H9 (cell line): ENCODE measurements at regions not wholly inside any gene's neighbourhood (a gene's known extent, or its start where the extent isn't known, plus 50 kb on each side); places are given as distances from the start of the nearest gene placed in this dataset.

Source experiments
- DNase-seq: peaks from one replicate; pipeline ENCODE4 v3.0.0-alpha.2; 2017
- H2AFZ ChIP-seq: one replicate; pipeline ENCODE4 v1.6.1; 2013; ENCODE audit warnings: mild to moderate bottlenecking, low read length, control low read depth, moderate library complexity
- H2AK5ac ChIP-seq: 2 replicates; pipeline ENCODE4 v1.6.1; 2013; ENCODE audit warnings: low read length, control low read depth, mixed read lengths; ENCODE audit not compliant: insufficient read length
- H2BK120ac ChIP-seq: one replicate; pipeline ENCODE4 v1.6.1; 2013; ENCODE audit warnings: low read depth, mild to moderate bottlenecking, low read length, control low read depth, inconsistent platforms; ENCODE audit not compliant: poor library complexity, severe bottlenecking
- H2BK12ac ChIP-seq: 2 replicates; pipeline ENCODE4 v1.6.1; 2013; ENCODE audit warnings: low read length, control low read depth, mixed read lengths, low read depth; ENCODE audit not compliant: insufficient read length
- H2BK15ac ChIP-seq: 2 replicates; pipeline ENCODE4 v1.6.1; 2013; ENCODE audit warnings: low read depth, low read length, control low read depth
- H2BK20ac ChIP-seq: one replicate; pipeline ENCODE4 v1.6.1; 2013; ENCODE audit warnings: low read depth, mild to moderate bottlenecking, low read length, control low read depth, inconsistent platforms; ENCODE audit not compliant: poor library complexity, severe bottlenecking
- H2BK5ac ChIP-seq: 2 replicates; pipeline ENCODE4 v1.6.1; 2013; ENCODE audit warnings: low read length, control low read depth, mixed read lengths; ENCODE audit not compliant: insufficient read length
- H3K14ac ChIP-seq: 2 replicates; pipeline ENCODE4 v1.6.1; 2013; ENCODE audit warnings: low read length, control low read depth; ENCODE audit not compliant: insufficient read depth
- H3K18ac ChIP-seq: 2 replicates; pipeline ENCODE4 v1.6.1; 2013; ENCODE audit warnings: low read depth, mild to moderate bottlenecking, mixed read lengths, low read length, control low read depth; ENCODE audit not compliant: insufficient read length
- H3K23ac ChIP-seq: 2 replicates; pipeline ENCODE4 v1.6.1; 2013; ENCODE audit warnings: low read length, control low read depth, mixed read lengths, low read depth; ENCODE audit not compliant: insufficient read length
- H3K23me2 ChIP-seq: 2 replicates; pipeline ENCODE4 v1.6.1; 2013; ENCODE audit warnings: low read depth, mild to moderate bottlenecking, mixed read lengths, low read length, control low read depth; ENCODE audit not compliant: insufficient read length, poor library complexity, severe bottlenecking
- H3K27ac ChIP-seq: 2 replicates; pipeline ENCODE4 v1.5.1; 2013; ENCODE audit warnings: low read length, control low read depth, mixed read lengths, low read depth; ENCODE audit not compliant: insufficient read length
- H3K27me3 ChIP-seq: 2 replicates; pipeline ENCODE4 v1.6.1; 2013; ENCODE audit warnings: low read length, control low read depth, inconsistent platforms; ENCODE audit not compliant: insufficient read depth
- H3K4ac ChIP-seq: 2 replicates; pipeline ENCODE4 v1.6.1; 2013; ENCODE audit warnings: low read depth, mild to moderate bottlenecking, control low read depth, inconsistent platforms, low read length, moderate library complexity
- H3K4me1 ChIP-seq: 2 replicates; pipeline ENCODE4 v1.6.1; 2013; ENCODE audit warnings: low read length, control low read depth, inconsistent platforms; ENCODE audit not compliant: insufficient read depth
- H3K4me2 ChIP-seq: 2 replicates; pipeline ENCODE4 v1.6.1; 2013; ENCODE audit warnings: low read length, control low read depth, mixed read lengths; ENCODE audit not compliant: insufficient read length, insufficient read depth
- H3K56ac ChIP-seq: 2 replicates; pipeline ENCODE4 v1.6.1; 2013; ENCODE audit warnings: low read depth, mild to moderate bottlenecking, mixed read lengths, low read length, control low read depth; ENCODE audit not compliant: insufficient read length
- H3K79me1 ChIP-seq: 2 replicates; pipeline ENCODE4 v1.6.1; 2013; ENCODE audit warnings: low read depth, mild to moderate bottlenecking, moderate library complexity, low read length, control low read depth, inconsistent platforms; ENCODE audit not compliant: insufficient read depth, poor library complexity, severe bottlenecking
- H3K79me2 ChIP-seq: 2 replicates; pipeline ENCODE4 v1.6.1; 2013; ENCODE audit warnings: low read length, control low read depth, inconsistent platforms; ENCODE audit not compliant: insufficient read depth
- H3K9ac ChIP-seq: 2 replicates; pipeline ENCODE4 v1.6.1; 2013; ENCODE audit warnings: low read length, control low read depth, mixed read lengths; ENCODE audit not compliant: insufficient read length; ENCODE audit errors: extremely low read depth
- H3K9me3 ChIP-seq: one replicate; pipeline ENCODE4 v1.6.1; 2013; ENCODE audit warnings: low read depth, low read length, inconsistent platforms; ENCODE audit not compliant: control insufficient read depth
- H3T11ph ChIP-seq: one replicate; pipeline ENCODE4 v1.6.1; 2013; ENCODE audit warnings: mild to moderate bottlenecking, low read length, control low read depth, inconsistent platforms
- H4K20me1 ChIP-seq: one replicate; pipeline ENCODE4 v1.6.1; 2013; ENCODE audit not compliant: control insufficient read depth, insufficient read length, insufficient read depth
- H4K5ac ChIP-seq: 2 replicates; pipeline ENCODE4 v1.6.1; 2013; ENCODE audit warnings: low read depth, mild to moderate bottlenecking, mixed read lengths, low read length, control low read depth; ENCODE audit not compliant: insufficient read length
- H4K8ac ChIP-seq: replicated peaks from 2 replicates; pipeline ENCODE4 v1.6.1; 2013; ENCODE audit warnings: low read length, control low read depth, mixed read lengths, low read depth; ENCODE audit not compliant: insufficient read length
- H4K91ac ChIP-seq: 2 replicates; pipeline ENCODE4 v1.6.1; 2013; ENCODE audit warnings: low read depth, mild to moderate bottlenecking, moderate library complexity, mixed read lengths, low read length, control low read depth; ENCODE audit not compliant: insufficient read length
- H3K27ac Mint-ChIP-seq, 3 experiments: 2 replicates in 2 of 3; 3 replicates in 1 of 3; pipeline ENCODE4 v1.8.0; 2020 to 2021; ENCODE audit warnings: mixed read lengths in 3 of 3, mild to moderate bottlenecking in 1 of 3, moderate library complexity in 1 of 3
- H3K27me3 Mint-ChIP-seq: 2 replicates; pipeline ENCODE4 v1.8.0; 2021; ENCODE audit warnings: low read depth, mild to moderate bottlenecking, moderate library complexity, mixed read lengths
- H3K36me3 Mint-ChIP-seq, 3 experiments: 2 replicates in 2 of 3; 3 replicates in 1 of 3; pipeline ENCODE4 v1.8.0; 2020 to 2021; ENCODE audit warnings: low read depth in 3 of 3, mixed read lengths in 3 of 3; ENCODE audit not compliant: insufficient read depth in 1 of 3
- H3K4me1 Mint-ChIP-seq, 2 experiments: 2 replicates each; pipeline ENCODE4 v1.8.0; 2020; ENCODE audit warnings: mixed read lengths in 2 of 2
- H3K4me3 Mint-ChIP-seq, 2 experiments: 2 replicates in 1 of 2; 3 replicates in 1 of 2; pipeline ENCODE4 v1.8.0; 2020 to 2021; ENCODE audit warnings: mild to moderate bottlenecking in 2 of 2, mixed read lengths in 2 of 2, moderate library complexity in 1 of 2
- H3K9me3 Mint-ChIP-seq, 2 experiments: 2 replicates in 1 of 2; 3 replicates in 1 of 2; pipeline ENCODE4 v1.8.0; 2020; ENCODE audit warnings: mild to moderate bottlenecking in 2 of 2, mixed read lengths in 2 of 2, moderate library complexity in 1 of 2
- CTCF ChIP-seq: fragments of 200-600 bp; sonication (generic); conservative IDR thresholded peaks from 3 replicates; pipeline ENCODE4 v1.8.0; 2021; ENCODE audit warnings: antibody characterized with exemption, mild to moderate bottlenecking
- WGBS: extraction: QIAGEN DNeasy Blood & Tissue Kit; methylation state at CpG from one replicate; pipeline ENCODE4 v1.1.7; 2013; ENCODE audit warnings: missing lambda C conversion rate, low lambda C conversion rate, mixed read lengths; ENCODE audit not compliant: insufficient read length; ENCODE audit errors: extremely low coverage; 5-methylcytosine and 5-hydroxymethylcytosine counted together

- Histone ChIP-seq H3K79me1 (no peaks in the 10 kb centered on the region), H2BK15ac (no peak overlapping the region), H3T11ph (no peak overlapping the region), H2BK12ac (no peak overlapping the region), H3K23me2 (no peaks in the 10 kb centered on the region), H3K14ac (no peak overlapping the region), H2BK5ac (no peak overlapping the region), H2AK5ac (no peak overlapping the region), H3K79me2 (no peaks in the 10 kb centered on the region), H3K56ac (no peak overlapping the region), H4K8ac (no peak overlapping the region), H4K5ac (no peak overlapping the region), H2BK20ac (no peak overlapping the region), H3K4me1 (peaks cover 7% of the 10 kb centered on the region; the same call in 1 of the 2 replicates), H4K91ac (no peak overlapping the region), H2BK120ac (no peak overlapping the region), H2AFZ (no peak overlapping the region), H3K4me2 (no peak overlapping the region), H4K20me1 (no peaks in the 10 kb centered on the region), H3K27me3 (no peaks in the 10 kb centered on the region), H3K9ac (no peak overlapping the region), H3K4ac (no peak overlapping the region), H3K27ac (no peak overlapping the region), H3K23ac (no peak overlapping the region), H3K18ac (no peak overlapping the region), H3K9me3 (no peaks in the 10 kb centered on the region)
- H3K4me3 Mint-ChIP-seq: no peak overlapping the region
- TF ChIP-seq CTCF: no peak
- no peak for DNase-seq
- peaks cover 0 to 12% (median 6%) of the 10 kb centered on the region in 3 experiments; a peak in 6 of 7 replicates for H3K36me3 Mint-ChIP-seq
- peaks cover 17 to 21% of the 10 kb centered on the region in 2 experiments for H3K4me1 Mint-ChIP-seq
- peaks cover 10 to 26% of the 10 kb centered on the region in 2 experiments for H3K9me3 Mint-ChIP-seq
- H3K27ac Mint-ChIP-seq: no peak overlapping the region
- no CpG with 5 or more reads among the region's 10 CpGs for WGBS
- no peaks in the 10 kb centered on the region for H3K27me3 Mint-ChIP-seq
These were observed 227.6 kb upstream of the UBL3 start for GRCh38 chr13:30078059-30078458.
